ENCODE measurements at regions not wholly inside any gene's neighbourhood (a gene's known extent, or its start where the extent isn't known, plus 50 kb on each side); places are given as distances from the start of the nearest gene placed in this dataset.

GRCh38 chr10:9508606-9509005 is 1454.1 kb downstream of the GATA3 start:
- TF ChIP-seq ESRRG (CRISPR knock-in tag; IDR thresholded peaks at IDR 0.05) (no peak), TOX (CRISPR knock-in tag; IDR thresholded peaks at IDR 0.05; ENCODE audit: borderline replicate concordance) (no peak), BACH2 (CRISPR knock-in tag; IDR thresholded peaks at IDR 0.05; ENCODE audit: borderline replicate concordance) (no peak), ARNTL (CRISPR knock-in tag; IDR thresholded peaks at IDR 0.05; ENCODE audit: borderline replicate concordance, low read depth) (no peak), ZFP30 (CRISPR knock-in tag; IDR thresholded peaks at IDR 0.05) (no peak)
- no peak for ATAC-seq

GRCh38 chr10:9510626-9511025 is 1456.1 kb downstream of the GATA3 start:
- no peak for ATAC-seq
- TF ChIP-seq TOX (CRISPR knock-in tag; IDR thresholded peaks at IDR 0.05; ENCODE audit: borderline replicate concordance) (no peak), ISL1 (CRISPR knock-in tag; IDR thresholded peaks at IDR 0.05) (no peak), POU6F1 (CRISPR knock-in tag; IDR thresholded peaks at IDR 0.05; ENCODE audit: borderline replicate concordance, low read depth) (no peak), RARB (CRISPR knock-in tag; IDR thresholded peaks at IDR 0.05) (no peak), PPARA (CRISPR knock-in tag; IDR thresholded peaks at IDR 0.05; ENCODE audit: borderline replicate concordance) (no peak), PATZ1 (CRISPR knock-in tag; IDR thresholded peaks at IDR 0.05; ENCODE audit: borderline replicate concordance) (no peak), CSRNP3 (CRISPR knock-in tag; IDR thresholded peaks at IDR 0.05) (no peak)

- no peak for TF ChIP-seq GLIS3 (CRISPR knock-in tag; IDR thresholded peaks at IDR 0.05)
- no peak for TF ChIP-seq ZNF565 (CRISPR knock-in tag; conservative IDR thresholded peaks at IDR 0.05; ENCODE audit: low read depth)
- no peak for ATAC-seq
Measured at GRCh38 chr10:9515922-9516321, 1461.4 kb downstream of the GATA3 start.

GRCh38 chr10:9535744-9536143 is 1481.3 kb downstream of the GATA3 start:
- ATAC-seq, result no peak
- TF ChIP-seq CREB5 (CRISPR knock-in tag; IDR thresholded peaks at IDR 0.05; ENCODE audit: low read depth) (no peak), ARNTL (CRISPR knock-in tag; IDR thresholded peaks at IDR 0.05; ENCODE audit: borderline replicate concordance, low read depth) (no peak), TSHZ2 (CRISPR knock-in tag; IDR thresholded peaks at IDR 0.05) (no peak), PPARA (CRISPR knock-in tag; IDR thresholded peaks at IDR 0.05; ENCODE audit: borderline replicate concordance) (no peak), ZNF565 (CRISPR knock-in tag; conservative IDR thresholded peaks at IDR 0.05; ENCODE audit: low read depth) (no peak), CSDC2 (CRISPR knock-in tag; IDR thresholded peaks at IDR 0.05) (no peak), OSR1 (CRISPR knock-in tag; IDR thresholded peaks at IDR 0.05) (no peak), POU6F1 (CRISPR knock-in tag; IDR thresholded peaks at IDR 0.05; ENCODE audit: borderline replicate concordance, low read depth) (no peak)
